GM04503 (cell line): ENCODE measurements at regions not wholly inside any gene's neighbourhood (a gene's known extent, or its start where the extent isn't known, plus 50 kb on each side); places are given as distances from the start of the nearest gene placed in this dataset.

Experiments used
- DNase-seq: peaks from one replicate; pipeline ENCODE4 v3.0.0-alpha.2; 2012; ENCODE audit warnings: low read depth

DNA sequence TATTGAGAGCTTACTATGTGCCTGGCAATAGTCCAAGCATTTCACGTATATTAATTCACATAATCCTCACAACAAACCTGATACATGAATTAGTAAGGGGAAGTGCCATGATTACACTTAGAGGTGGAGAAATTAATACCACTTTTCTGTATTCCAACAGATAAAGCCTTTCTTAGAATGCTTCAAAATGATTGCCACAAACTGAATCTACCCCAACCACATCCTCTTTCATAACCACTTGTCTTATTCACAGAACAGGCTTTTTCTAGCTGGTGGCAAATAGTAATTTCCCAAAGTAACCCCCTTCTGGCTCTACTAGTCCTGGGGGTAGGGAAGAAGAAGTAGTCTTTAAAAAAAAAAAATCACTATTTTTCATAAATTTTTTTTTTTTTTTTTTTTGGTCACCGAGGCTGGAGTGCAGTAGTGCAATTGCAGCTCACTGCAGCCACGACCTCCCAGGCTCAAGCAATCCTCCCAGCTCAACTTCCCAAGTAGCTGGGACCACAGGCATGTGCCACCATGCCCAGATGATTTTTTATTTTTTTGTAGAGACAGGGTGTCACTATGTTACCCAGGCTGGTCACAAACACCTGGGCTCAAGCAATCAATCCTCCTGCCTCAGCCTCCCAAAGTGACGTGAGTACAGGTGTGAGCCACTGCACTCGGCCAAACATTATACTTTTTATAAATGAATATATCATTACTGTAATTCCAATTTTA lies 59.0 kb upstream of the ARID2 start:
- DNase-seq, result no peak

GRCh38 chr12:45671254-45671653 lies 58.3 kb upstream of the ARID2 start:
- peak; percentile 42 for DNase-seq

- peak; percentile 57 for DNase-seq
Observed at GRCh38 chr12:45674181-45674977, 55.1 kb upstream of the ARID2 start.

DNA sequence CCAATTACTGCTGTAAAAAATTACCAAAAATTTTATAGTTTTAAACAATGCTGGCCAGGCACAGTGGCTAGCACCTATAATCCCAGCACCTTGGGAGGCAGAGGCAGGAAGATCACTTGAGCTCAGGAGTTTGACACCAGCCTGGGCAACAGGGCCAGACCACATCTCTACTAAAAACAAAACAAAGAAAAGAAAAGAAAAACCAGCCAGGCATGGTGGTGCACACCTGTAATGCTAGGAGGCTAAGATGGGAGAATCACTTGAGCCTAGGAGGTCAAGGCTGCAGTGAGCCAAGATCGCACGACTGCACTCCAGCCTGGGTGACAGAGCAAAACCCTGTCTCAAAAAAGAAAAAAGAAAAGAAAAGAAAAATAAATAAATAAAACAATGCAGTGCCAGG lies 54.0 kb upstream of the ARID2 start:
- no peak for DNase-seq
